AG04449 (cell line): ENCODE measurements at regions not wholly inside any gene's neighbourhood (a gene's known extent, or its start where the extent isn't known, plus 50 kb on each side); places are given as distances from the start of the nearest gene placed in this dataset.

Source experiments
- CTCF ChIA-PET: fragments of 350-600 bp; formaldehyde crosslinking; extraction: SDS; loops from one replicate; lab custom pipeline; 2021; ENCODE audit warnings: antibody characterized with exemption; lab: Yijun Ruan, JAX
- POLR2A ChIA-PET: fragments of 400-600, 350-600 bp; formaldehyde crosslinking; extraction: SDS; loops from one replicate; lab custom pipeline; 2020; ENCODE audit warnings: antibody characterized with exemption, inconsistent platforms; lab: Yijun Ruan, JAX
- DNase-seq: peaks from one replicate; pipeline ENCODE4 v3.0.0-alpha.2; 2010; ENCODE audit warnings: low read depth, low spot score
- H3K4me3 ChIP-seq: 2 replicates; pipeline ENCODE4 v1.5.1; 2011; ENCODE audit warnings: low read depth, mild to moderate bottlenecking, control low read depth, low read length
- CTCF ChIP-seq: IDR thresholded peaks from one replicate; pipeline ENCODE4 v1.5.1; 2011; ENCODE audit warnings: mild to moderate bottlenecking, moderate library complexity, low read length, control low read depth, inconsistent platforms; ENCODE audit not compliant: insufficient read depth; ENCODE audit errors: missing control alignments

GRCh38 chr1:94676686-94677085 is 135.1 kb upstream of the F3 start:
- CTCF ChIA-PET = interaction anchor here (1.3 kb wide), 1 partner anchor 11 kb away, joined by 3 read pairs; no protein-coding TSS in a partner anchor
- POLR2A ChIA-PET = no interaction called here

GRCh38 chr1:94675373-94675772 is 133.8 kb upstream of the F3 start:
- no peak for TF ChIP-seq CTCF
- DNase-seq = no peak
- H3K4me3 ChIP-seq = no peak overlapping the region
- ChIA-PET POLR2A (interaction anchor here (0.6 kb wide), 1 partner anchor 82 kb away, joined by 4 read pairs; no protein-coding TSS in a partner anchor), CTCF (interaction anchor here (0.5 to 0.7 kb wide), 2 partner anchors 12 to 1015 kb away, joined by 3 to 4 read pairs; no protein-coding TSS in a partner anchor)

More at GRCh38 chr1:94676686-94677085, 135.1 kb upstream of the F3 start:
- no peak overlapping the region for H3K4me3 ChIP-seq
- no peak for DNase-seq
- no peak for TF ChIP-seq CTCF

- no peak overlapping the region for H3K4me3 ChIP-seq
- DNase-seq = no peak
- ChIA-PET CTCF (interaction anchor here (0.7 kb wide), 1 partner anchor 12 kb away, joined by 4 read pairs; no protein-coding TSS in a partner anchor), POLR2A (no interaction called here)
- TF ChIP-seq CTCF = no peak
These were observed 133.3 kb upstream of the F3 start for GRCh38 chr1:94674876-94675275.

GRCh38 chr1:94672934-94673333 is 131.4 kb upstream of the F3 start:
- no peak for TF ChIP-seq CTCF
- peak; percentile 78 for DNase-seq
- H3K4me3 ChIP-seq = no peak overlapping the region
- ChIA-PET POLR2A (no interaction called here), CTCF (no interaction called here)

GRCh38 chr1:94672001-94672400 is 130.4 kb upstream of the F3 start:
- CTCF ChIA-PET = no interaction called here
- POLR2A ChIA-PET = no interaction called here
- no peak for TF ChIP-seq CTCF
- DNase-seq = no peak
- H3K4me3 ChIP-seq = no peak overlapping the region

- POLR2A ChIA-PET = no interaction called here
- TF ChIP-seq CTCF = no peak
- DNase-seq = no peak
- H3K4me3 ChIP-seq = no peak overlapping the region
- CTCF ChIA-PET = interaction anchor here (1.4 to 1.6 kb wide), 3 partner anchors 9 to 148 kb away, joined by 3 read pairs; no protein-coding TSS in a partner anchor
These were observed 128.7 kb upstream of the F3 start for GRCh38 chr1:94670273-94670672.
